Activated CD4-positive, alpha-beta T cell treated with anti-CD3 and anti-CD28 coated beads, Interleukin-2, Interleukin-4, amounts not matched to agents 100 ng/mL and 50 ng/mL, durations not matched to agents 16 hours and 8 hours (primary cell): ENCODE measurements at regions not wholly inside any gene's neighbourhood (a gene's known extent, or its start where the extent isn't known, plus 50 kb on each side); places are given as distances from the start of the nearest gene placed in this dataset.
"Not testable (repeated sequence)": the region's sequence is repeated elsewhere in the genome, so short reads cannot be mapped to it uniquely, and the experiment has no call there.

Experiments used
- DNase-seq: peaks from one replicate; pipeline ENCODE4 v3.0.0-alpha.2; 2020; ENCODE audit warnings: low spot score

- no peak for DNase-seq
Measured at GRCh38 chr9:80540387-80540786, 968.6 kb downstream of the TLE4 start.

GRCh38 chr9:80538976-80539375, 967.2 kb downstream of the TLE4 start:
- DNase-seq, result no peak

- DNase-seq, result no peak
Measured at GRCh38 chr9:80522465-80522864, 950.7 kb downstream of the TLE4 start.

- DNase-seq, result no peak
Measured at GRCh38 chr9:80521151-80521550, 949.4 kb downstream of the TLE4 start.

- no peak for DNase-seq
Measured at GRCh38 chr9:80520231-80520630, 948.5 kb downstream of the TLE4 start.

- DNase-seq, result no peak
Measured at GRCh38 chr9:80518441-80518840, 946.7 kb downstream of the TLE4 start.

- no peak for DNase-seq
Measured at GRCh38 chr9:80516679-80517078, 944.9 kb downstream of the TLE4 start.

- no peak for DNase-seq
Measured at GRCh38 chr9:80509358-80509757, 937.6 kb downstream of the TLE4 start.

GRCh38 chr9:80507611-80508010, 935.8 kb downstream of the TLE4 start:
- DNase-seq, result no peak

GRCh38 chr9:80504601-80505230, 933.0 kb downstream of the TLE4 start:
- no peak for DNase-seq

GRCh38 chr9:80503671-80504281, 932.0 kb downstream of the TLE4 start:
- no peak for DNase-seq

GRCh38 chr9:80502306-80502705, 930.5 kb downstream of the TLE4 start:
- no peak for DNase-seq

GRCh38 chr9:80501635-80502034, 929.9 kb downstream of the TLE4 start:
- no peak for DNase-seq

GRCh38 chr9:80500300-80500699, 928.5 kb downstream of the TLE4 start:
- DNase-seq, result no peak

GRCh38 chr9:80498001-80498555, 926.3 kb downstream of the TLE4 start:
- no peak for DNase-seq

- DNase-seq, result no peak
Measured at GRCh38 chr9:80496901-80497556, 925.3 kb downstream of the TLE4 start.

- no peak for DNase-seq
Measured at GRCh38 chr9:80493258-80493657, 921.5 kb downstream of the TLE4 start.

- DNase-seq, result no peak
Measured at GRCh38 chr9:80492221-80492620, 920.5 kb downstream of the TLE4 start.

GRCh38 chr9:80491086-80491696, 919.4 kb downstream of the TLE4 start:
- no peak for DNase-seq

GRCh38 chr9:80489329-80489728, 917.6 kb downstream of the TLE4 start:
- DNase-seq, result no peak

GRCh38 chr9:80485420-80486250, 913.9 kb downstream of the TLE4 start:
- no peak for DNase-seq

GRCh38 chr9:80482251-80482650, 910.5 kb downstream of the TLE4 start:
- DNase-seq, result not testable (repeated sequence)
